GM19239 (cell line): ENCODE measurements at regions not wholly inside any gene's neighbourhood (a gene's known extent, or its start where the extent isn't known, plus 50 kb on each side); places are given as distances from the start of the nearest gene placed in this dataset.

Source experiments
- DNase-seq: peaks from one replicate; pipeline ENCODE4 v3.0.0; 2011; ENCODE audit warnings: low spot score; ENCODE audit not compliant: insufficient read length
- FAIRE-seq: peaks from 2 replicates; lab custom pipeline; 2011; peaks lifted over from hg19 to GRCh38; lab: Jason Lieb, UNC

DNA sequence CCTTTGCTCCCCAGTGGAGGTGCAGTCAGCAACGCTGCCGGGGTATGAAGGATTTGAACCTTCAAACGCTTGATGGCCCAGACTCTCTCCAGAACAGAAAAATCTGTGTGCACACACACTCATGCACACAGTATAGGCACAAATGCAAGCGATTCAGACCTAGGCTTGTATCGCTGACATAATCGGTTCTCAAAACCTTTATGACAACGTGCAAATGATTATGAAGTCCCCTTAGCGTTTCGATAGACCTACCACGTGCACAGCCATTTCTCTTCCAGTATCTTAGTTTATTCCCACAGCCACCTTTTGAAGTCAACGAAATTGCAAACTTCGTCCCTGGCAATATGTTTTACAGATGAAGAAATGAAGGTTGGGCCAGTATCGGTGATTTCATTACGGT lies 138.9 kb upstream of the MYCN start:
- DNase-seq = no peak
- no peak for FAIRE-seq

DNA sequence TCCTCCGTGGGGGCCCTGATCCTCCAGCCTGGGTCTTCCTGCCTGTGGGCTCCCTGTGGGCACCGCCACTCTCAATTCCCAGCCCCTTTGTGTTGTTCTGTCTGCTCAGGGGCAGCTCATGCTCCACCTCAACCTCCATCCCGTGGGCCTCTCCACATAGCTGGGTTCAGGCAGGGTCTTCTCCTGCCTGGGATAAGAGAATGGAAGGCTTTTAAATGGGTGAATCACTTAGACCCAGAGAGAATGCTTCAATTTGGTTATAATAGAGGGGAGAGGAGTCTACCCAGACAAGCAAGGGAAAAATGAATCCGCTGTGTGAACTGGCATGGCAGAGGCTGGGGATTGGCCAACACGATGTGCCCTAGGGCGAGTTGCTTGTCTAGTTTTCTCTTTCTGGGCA lies 138.4 kb upstream of the MYCN start:
- no peak for DNase-seq
- FAIRE-seq = no peak

DNA sequence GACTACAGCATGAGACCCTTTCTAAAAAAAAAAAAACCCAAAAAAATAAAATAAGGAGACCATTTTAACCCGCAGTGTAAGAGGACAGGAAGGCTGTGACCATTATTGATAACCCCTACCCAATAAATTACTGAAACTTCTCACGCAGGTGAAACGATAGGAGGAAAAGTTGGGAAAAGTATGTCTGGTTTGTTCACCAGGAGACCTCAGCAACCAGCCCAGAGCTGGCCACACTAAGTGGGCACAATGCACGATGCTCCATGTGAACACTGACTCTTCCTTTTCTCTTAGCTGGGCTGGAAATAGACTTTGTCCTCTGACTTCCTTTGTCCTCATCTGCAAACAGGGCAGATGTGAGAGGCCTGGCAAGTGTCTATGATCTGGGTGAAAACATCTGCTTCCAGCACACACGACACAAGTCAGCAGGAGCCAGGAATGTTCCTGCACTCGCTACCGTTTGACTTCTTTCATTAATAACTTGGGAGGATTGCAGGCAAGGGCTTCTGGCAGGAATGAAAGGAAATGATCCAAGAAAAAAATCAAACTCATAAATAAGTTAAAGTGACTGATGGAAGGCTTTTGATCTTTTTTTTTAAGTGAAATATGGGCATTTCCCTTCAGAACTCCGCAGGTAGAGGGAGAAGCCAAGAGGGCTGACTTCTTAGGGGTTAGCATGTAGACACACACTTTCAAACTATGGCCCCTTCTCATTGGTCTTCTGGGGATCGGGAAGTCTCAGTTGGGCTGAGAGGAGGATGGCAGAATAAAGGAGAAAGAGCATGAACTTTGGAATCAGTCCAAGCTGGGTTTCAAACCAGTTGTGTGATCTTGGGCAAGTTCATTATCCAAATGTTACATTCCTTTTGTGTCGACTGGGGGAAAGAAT lies 137.4 kb upstream of the MYCN start:
- DNase-seq (no peak), FAIRE-seq (no peak)

DNA sequence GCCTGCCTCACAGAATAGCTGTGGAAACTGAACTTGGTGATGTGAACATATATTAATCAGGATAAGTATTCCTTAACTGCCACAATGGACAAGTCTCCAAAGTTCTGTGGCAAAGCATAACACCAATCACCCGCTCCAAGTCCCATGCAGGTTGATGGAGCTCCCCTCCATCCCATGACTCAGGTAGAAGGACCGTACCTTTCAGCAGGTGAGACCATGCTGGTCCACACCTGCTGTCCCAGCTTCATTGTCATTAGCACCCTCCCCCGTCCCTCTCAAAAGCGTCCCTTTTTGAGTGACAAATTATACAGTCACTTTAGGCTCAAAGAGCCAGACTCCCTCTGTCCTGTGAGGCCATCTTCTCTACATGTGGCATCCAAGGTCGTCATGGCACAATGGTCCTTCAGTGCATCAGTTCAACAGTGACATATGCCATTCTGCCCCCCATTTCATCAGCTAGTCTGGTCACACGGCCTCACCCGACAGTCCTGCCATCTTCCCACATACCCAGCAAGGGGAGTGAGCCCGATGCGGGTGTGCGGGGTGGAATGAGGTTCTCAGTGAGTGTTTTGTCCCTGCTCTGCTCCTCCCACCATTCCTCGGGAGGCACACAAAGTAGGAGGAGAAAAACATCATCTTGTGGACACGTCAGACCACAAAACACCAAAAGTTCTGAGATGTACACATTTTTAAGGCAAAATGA lies 136.7 kb upstream of the MYCN start:
- FAIRE-seq = no peak
- DNase-seq = no peak

DNA sequence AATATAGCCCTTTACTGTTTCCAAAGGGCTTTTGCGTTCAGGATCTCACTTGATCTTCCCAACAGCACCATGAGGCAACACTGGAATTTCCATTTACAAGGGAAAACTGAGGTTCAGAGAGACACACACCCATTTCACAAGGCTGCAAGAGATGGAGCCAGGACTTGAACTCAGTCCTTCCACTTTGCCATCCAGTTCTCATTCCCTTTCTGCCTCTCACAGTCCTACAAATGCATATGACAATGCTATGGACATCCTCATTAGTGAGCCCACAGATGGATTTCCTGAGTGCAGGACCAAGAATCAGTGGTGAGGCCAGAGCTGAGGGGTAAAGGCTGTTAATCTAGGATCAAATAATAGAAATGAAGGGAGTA lies 136.1 kb upstream of the MYCN start:
- DNase-seq (no peak), FAIRE-seq (no peak)

DNA sequence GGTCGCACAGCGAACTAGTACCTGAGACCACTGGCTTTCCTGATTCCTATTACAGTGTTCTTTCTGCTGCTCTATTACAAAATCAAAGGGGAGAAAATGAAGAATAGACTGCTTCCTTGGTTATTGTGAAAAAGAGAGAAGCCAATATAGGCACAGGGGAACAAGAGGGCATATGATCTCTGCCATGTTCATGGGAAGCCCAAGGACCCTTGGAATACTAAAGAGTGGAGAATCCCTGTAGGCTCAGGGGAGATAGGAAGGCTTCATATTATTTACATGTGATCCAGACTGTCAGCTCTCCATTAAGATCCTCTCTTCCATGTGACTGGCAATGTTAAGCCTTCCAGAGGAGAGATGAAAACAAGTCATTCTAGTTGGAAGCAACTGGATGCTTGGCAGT lies 135.7 kb upstream of the MYCN start:
- no peak for FAIRE-seq

DNA sequence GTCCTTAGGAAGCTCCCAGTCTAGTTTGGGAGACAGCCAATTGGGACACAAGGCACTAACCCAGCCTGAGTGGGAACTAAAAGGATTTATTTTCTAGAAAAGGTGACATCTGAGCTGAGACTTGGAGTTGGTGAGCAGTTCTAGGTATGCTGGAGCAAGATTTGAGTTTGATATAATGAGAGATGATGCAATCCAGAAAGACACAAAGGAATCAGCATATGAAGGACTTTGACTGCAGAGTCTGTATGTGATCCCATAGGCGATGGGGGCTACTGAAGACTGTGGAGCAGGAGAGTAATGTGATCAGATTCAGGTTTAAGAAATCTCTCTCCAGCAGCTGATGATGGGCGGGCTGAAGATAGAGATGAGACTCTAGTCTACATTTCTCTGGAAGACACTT lies 135.1 kb upstream of the MYCN start:
- DNase-seq (no peak), FAIRE-seq (no peak)

More for the DNA sequence above, 135.7 kb upstream of the MYCN start:
- no peak for DNase-seq

DNA sequence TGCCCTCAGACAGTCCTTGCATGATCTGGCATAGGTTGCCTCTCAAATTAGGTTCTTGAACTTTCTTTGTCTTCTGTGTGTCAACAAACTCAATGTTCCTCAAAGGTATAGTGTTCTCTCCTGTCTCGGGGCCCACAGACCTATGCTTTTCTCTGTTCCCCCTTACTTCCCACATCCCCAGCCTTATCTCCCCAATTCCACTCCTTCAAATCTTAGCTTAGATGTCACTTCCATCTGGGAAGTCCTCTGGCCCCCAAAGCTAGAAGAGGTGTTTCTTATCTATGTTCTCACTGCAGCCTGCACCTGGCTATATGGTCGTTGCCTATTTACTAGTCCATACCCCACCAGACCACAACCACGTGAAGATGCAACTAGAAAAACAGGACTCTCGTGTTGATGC lies 134.6 kb upstream of the MYCN start:
- DNase-seq (no peak), FAIRE-seq (no peak)

DNA sequence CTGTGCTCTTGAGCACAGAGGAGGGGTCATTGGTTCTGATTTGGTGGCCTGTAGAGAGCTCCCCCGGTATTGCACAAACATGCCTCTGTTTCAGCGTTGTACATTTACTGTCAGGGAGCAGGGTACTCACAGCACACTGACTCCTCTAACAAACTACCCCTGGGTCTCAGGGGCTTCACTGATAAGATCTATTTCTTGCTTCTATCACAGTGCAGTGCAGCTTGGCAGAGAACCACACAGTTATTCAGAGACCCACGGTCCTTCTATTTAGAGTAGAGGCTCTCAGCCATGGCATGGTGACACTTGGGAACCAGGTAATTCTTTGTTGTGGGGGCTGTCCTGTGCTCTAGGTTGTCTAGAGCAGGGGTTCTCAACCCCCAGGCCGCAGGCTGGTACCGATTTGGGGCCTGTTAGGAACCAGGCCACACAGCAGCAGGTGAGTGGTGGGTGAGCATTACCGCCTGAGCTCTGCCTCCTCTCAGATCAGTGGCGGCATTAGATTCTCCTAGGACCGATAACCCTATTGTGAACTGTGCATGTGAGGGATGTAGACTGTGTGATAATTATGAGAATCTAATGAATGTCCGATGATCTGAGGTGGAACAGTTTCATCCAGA lies 133.4 kb upstream of the MYCN start:
- DNase-seq (no peak), FAIRE-seq (no peak)

DNA sequence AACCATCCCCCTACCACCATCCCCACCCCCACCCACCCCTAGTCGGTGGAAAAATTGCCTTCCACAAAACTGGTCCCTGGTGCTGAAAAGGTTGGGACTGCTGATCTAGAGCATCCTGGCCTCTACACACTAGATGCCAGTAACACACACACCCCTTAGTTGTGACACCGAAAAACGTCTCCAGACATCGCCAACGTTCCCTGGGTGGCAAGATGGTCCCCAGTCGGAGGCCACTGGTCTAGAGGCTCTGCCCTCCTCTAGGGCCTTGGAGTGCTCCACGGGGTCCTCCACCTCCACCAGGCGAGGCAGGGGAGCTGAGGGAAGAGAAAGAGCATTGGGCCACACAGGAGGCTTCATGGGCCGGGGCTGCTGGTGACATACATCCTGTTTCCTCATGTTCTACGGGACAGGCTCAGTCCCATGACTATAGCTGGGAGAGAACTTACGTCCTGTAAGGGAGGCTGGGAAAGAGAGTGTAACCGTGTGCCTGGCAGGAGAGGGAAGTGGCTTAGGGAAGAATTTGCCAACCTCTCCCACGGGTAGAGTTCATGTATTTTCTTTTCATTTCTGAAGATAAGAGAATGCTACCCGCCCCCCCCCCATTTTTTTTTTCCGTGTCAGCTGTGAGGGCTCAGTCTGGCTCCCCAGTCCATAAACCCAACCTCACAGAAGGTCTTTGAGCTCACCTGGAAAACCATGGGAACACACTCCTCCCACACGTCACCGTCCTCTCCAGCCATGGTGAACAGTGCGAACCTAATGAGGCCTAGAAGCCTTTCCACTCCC lies 132.7 kb upstream of the MYCN start:
- no peak for FAIRE-seq
- DNase-seq = no peak

DNA sequence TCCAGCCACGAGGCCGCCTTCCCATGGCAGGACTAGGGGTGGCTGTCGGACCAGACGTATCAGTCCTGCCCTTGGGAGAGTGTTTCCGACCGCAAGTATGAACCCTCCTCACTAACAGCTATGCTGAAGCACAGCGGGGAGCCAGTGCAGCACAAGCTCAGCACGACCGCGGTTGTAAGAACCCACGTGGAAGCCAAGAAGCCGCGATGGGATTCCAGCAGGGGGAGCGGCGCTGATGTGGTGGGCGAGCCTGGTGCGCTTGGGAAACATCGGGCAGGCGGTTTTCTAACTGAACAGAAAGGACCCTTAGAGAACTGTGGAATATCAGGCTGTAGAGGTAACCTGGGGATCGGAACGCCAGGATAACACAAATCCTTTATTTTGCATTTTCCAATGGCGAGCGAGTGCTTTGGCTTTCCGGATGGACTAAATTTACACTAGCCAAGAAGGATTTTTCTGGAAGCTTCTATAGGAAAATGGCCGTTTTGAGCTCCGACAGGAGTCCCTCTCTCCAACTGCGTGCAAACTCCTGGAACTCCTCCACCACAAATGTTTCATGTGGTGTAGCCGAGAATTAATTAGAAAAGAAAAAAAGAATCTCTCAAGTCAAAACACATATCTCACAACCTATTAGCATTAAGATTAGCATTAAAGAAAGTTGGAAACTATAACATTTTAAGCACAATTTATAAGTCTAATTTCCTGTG lies 132.0 kb upstream of the MYCN start:
- DNase-seq (no peak), FAIRE-seq (no peak)

DNA sequence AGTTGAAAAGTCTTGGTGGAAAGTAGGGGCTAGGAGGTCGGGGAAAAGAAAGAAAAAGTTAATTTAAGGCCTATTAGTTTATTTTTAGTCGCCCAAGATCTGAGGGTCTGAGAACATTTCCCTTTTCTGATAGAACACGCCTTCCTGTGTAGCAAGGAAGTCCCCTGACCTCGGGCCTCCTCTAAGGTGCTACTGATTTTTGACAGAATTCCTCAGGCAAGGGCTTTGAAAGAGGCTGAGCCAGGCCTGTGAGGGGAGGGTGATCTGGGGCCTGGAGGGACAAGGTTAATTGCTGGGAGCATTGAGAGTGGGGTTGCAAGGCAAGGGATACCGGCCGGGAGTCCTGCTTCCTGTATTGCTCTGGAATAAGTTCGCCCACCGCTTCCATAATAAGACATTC lies 131.4 kb upstream of the MYCN start:
- DNase-seq = no peak
- FAIRE-seq = no peak

DNA sequence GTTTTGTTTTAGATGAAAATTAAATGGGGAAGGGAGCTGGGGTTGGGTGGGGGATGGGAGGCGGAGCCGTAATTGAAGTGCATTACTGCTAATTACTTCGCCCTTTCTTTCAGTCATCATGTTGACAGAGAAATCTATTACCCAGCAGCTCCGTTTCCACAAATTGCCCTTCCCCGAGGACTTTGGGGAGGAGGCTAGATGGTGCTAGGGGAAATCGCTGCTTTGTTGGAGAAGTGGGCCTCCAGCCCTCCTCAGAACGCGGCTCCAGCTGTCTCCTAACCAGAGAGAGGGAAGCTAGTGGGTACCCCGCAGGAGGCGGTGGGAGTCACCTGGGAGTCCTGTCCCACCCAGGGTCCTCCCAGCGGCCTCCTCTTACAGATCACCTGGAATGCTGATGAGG lies 130.9 kb upstream of the MYCN start:
- DNase-seq = no peak
- no peak for FAIRE-seq

DNA sequence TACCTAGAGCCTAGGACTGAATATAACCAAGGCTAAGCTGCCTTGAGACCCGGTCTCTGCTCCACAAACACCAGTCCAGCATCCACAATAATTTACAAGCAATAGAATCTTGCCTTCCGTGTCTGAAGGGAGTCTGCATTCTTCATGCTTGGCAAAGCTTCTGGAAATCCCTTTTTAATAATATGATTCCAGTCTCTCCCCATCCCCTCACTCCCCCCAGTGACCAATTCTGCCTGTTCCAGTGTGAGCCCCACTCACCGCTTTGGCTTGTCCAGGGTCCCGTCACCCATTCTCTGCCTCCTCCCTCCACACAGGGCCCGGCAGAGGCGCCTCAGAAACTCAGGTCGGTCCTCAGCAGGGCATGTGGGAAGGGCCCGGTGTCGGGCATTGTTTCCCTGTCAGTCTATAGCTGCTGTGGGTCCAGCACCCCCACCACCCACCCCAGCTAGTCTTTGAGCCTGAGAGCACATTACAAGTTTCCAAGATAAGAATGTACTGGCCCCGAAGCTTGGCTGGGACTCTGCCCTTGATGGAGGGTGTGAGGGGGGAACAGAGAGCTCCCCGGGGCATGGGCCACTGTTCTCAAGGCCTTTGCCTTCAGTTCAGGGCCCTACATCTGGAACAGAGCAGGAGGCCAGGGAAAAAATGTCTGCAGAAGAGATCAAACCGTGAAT lies 129.7 kb upstream of the MYCN start:
- FAIRE-seq = no peak
- no peak for DNase-seq

DNA sequence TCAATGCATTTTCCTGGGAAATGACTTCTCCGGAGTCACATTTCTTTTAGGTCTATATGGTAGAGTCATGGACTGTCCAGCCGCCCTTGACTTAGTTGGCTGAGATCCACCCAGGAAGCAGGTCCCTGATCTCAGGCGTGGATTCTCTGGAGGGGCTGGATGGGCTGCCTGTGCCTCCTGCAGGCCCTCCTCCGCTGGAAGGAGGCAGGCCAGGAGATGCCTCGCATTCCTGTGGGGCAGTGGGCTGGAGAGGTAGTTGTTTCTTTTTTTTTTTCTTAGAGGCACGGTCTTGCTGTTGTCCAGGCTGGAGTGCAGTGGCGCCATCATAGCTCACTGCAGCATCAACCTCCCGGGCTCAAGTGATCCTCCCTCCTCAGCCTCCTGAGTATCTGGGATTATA lies 129.0 kb upstream of the MYCN start:
- no peak for FAIRE-seq
- no peak for DNase-seq

DNA sequence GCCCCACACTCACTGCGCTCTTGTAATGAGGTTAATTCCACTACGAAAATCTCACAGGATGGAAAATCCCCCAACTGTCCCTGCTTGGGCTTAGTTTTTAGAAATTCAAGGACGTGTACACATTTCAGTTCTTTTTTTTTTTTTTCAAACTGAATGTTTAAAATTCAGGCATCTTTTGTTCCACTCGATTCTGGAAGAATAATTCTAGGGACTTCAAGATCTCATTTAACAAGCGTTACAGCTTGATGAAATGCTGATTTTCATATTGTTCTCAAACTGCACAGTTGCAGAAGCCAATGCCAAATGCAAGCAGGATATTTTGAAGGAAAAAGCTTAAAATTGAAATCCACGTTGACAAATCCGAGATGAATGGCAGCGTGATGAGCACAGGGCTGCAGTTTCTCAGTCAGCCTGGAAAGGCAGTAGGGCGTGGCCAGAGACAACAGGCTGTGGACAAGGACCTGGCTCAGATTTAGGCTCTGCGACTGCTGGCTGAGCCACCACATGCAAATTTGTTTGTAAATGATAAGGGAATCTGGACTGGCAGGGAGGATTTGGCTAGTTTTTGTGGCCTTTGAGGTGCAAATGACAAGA lies 128.1 kb upstream of the MYCN start:
- FAIRE-seq (no peak), DNase-seq (no peak)

DNA sequence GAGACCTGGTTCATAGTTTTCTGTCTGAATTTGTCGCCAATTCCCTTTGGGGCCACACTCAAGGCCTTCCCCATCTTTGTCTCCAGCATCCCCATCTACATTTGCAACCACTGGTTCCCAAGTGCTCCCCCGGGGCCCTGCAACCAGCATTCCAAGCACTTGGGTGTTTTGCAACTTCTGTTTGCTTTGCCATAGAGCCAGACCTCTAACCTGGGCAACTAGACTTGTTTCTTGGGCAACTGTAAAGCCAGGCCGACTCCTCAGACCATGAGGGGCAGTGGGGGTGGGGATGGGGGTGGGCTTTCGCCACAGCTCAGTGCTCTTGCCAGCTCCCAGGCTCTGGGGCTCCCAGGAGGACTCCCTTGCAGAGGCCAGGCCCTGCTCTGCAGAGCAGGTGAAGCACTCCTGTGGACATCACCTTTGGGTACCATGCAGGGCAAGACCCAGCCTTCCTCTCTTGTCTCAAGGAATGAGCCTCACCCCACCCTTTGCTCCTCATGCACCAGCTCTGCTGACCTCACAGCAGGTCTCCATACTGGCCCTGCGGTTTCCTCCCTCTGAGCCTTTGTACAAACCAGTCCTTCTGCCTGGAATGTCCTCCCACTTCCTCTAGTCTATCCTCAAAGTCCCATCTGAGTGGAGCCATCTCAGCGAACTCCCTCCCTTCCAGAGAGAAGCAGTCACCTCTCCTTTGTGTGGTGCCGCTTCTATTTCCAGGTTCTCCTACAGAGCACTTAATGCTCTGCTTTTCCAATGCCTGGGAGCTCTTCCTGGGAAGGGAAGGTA lies 126.7 kb upstream of the MYCN start:
- DNase-seq (no peak), FAIRE-seq (no peak)

DNA sequence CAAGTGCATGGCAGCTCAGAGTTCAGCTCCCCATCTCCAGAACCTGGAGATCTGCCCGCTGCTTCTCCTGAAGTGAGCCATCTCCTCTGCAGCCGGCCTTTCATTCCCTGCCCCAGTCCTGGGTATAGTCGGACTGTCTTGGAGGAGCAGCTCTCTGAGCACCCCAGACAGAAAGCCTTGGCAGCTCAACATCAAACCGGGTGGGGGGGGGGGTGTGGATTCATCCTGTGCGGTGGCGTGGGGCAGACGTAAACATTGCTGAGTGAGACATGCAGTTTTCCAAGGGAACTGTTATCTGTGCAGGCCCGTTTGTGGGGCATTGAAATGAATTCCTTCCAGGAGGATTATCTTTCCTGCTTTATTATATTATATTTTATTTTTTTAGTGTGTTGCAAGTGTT lies 125.9 kb upstream of the MYCN start:
- DNase-seq (no peak), FAIRE-seq (no peak)
